Osteoblast (primary cell): ENCODE measurements at regions not wholly inside any gene's neighbourhood (a gene's known extent, or its start where the extent isn't known, plus 50 kb on each side); places are given as distances from the start of the nearest gene placed in this dataset.

Experiments used
- DNase-seq: peaks from one replicate; pipeline ENCODE4 v3.0.0; 2011; ENCODE audit warnings: low spot score, mixed read lengths; ENCODE audit not compliant: insufficient read length; ENCODE audit errors: missing footprints
- H2AFZ ChIP-seq: 2 replicates; pipeline ENCODE4 v1.6.0; 2011; ENCODE audit warnings: mild to moderate bottlenecking, low read length
- H3K27ac ChIP-seq: 2 replicates; pipeline ENCODE4 v1.5.1; 2011; ENCODE audit warnings: mild to moderate bottlenecking, low read depth, low read length, moderate library complexity
- H3K27me3 ChIP-seq: 2 replicates; pipeline ENCODE4 v1.6.0; 2012; ENCODE audit warnings: mild to moderate bottlenecking, control low read depth, inconsistent platforms, low read length, moderate library complexity; ENCODE audit not compliant: insufficient read depth
- H3K36me3 ChIP-seq: 2 replicates; pipeline ENCODE4 v1.5.1; 2011; ENCODE audit warnings: mild to moderate bottlenecking, low read length, control low read depth, moderate library complexity; ENCODE audit not compliant: insufficient read depth
- H3K4me1 ChIP-seq: 2 replicates; pipeline ENCODE4 v1.5.1; 2011; ENCODE audit warnings: mild to moderate bottlenecking, low read length, control low read depth, moderate library complexity; ENCODE audit not compliant: insufficient read depth
- H3K4me2 ChIP-seq: 2 replicates; pipeline ENCODE4 v1.6.0; 2011; ENCODE audit warnings: mild to moderate bottlenecking, low read length; ENCODE audit not compliant: insufficient read depth
- H3K4me3 ChIP-seq: fragments of 200-600 bp; sonication (generic); 3 replicates; pipeline ENCODE4 v1.5.1; 2012; ENCODE audit warnings: mild to moderate bottlenecking, low read length, inconsistent platforms; ENCODE audit not compliant: insufficient read depth
- H3K79me2 ChIP-seq: 2 replicates; pipeline ENCODE4 v1.6.0; 2012; ENCODE audit warnings: mild to moderate bottlenecking, low read length, control low read depth, inconsistent platforms; ENCODE audit not compliant: insufficient read depth
- H3K9me3 ChIP-seq: 2 replicates; pipeline ENCODE4 v1.5.1; 2011; ENCODE audit warnings: low read depth, low read length, control low read depth
- H4K20me1 ChIP-seq: 2 replicates; pipeline ENCODE4 v1.6.0; 2012; ENCODE audit warnings: mild to moderate bottlenecking, low read length, control low read depth; ENCODE audit not compliant: insufficient read depth
- CTCF ChIP-seq: IDR thresholded peaks from 2 replicates; pipeline ENCODE4 v1.5.1; 2011; ENCODE audit warnings: mild to moderate bottlenecking, low read depth, low read length, moderate library complexity; ENCODE audit errors: extremely low read depth

GRCh38 chr7:33719059-33719581, 186.2 kb upstream of the BMPER start:
- Histone ChIP-seq H3K4me3 (no peak overlapping the region), H3K36me3 (no peaks in the 10 kb centered on the region), H4K20me1 (no peaks in the 10 kb centered on the region), H3K9me3 (no peaks in the 10 kb centered on the region), H3K27ac (peak overlapping the region; percentile 77), H3K27me3 (no peaks in the 10 kb centered on the region), H3K4me1 (peaks cover 50% of the 10 kb centered on the region), H3K79me2 (no peaks in the 10 kb centered on the region), H3K4me2 (peak overlapping the region; percentile 16), H2AFZ (peak overlapping the region; percentile 18)
- no peak for TF ChIP-seq CTCF
- DNase-seq: peak; percentile 81

GRCh38 chr7:33720139-33720538, 185.2 kb upstream of the BMPER start:
- no peak overlapping the region for H3K27ac ChIP-seq
- no peak for TF ChIP-seq CTCF
- H4K20me1 ChIP-seq: no peaks in the 10 kb centered on the region

GRCh38 chr7:33720870-33721269, 184.5 kb upstream of the BMPER start:
- H3K27ac ChIP-seq: peak overlapping the region; percentile 87
- H2AFZ ChIP-seq: peak overlapping the region; percentile 38
- no peaks in the 10 kb centered on the region for H3K36me3 ChIP-seq
- no peak for TF ChIP-seq CTCF
- no peaks in the 10 kb centered on the region for H3K27me3 ChIP-seq
- H3K4me1 ChIP-seq: peaks cover 53% of the 10 kb centered on the region
- DNase-seq: no peak
- no peaks in the 10 kb centered on the region for H3K9me3 ChIP-seq
- no peak overlapping the region for H3K4me3 ChIP-seq
- H4K20me1 ChIP-seq: no peaks in the 10 kb centered on the region
- H3K4me2 ChIP-seq: no peak overlapping the region
- H3K79me2 ChIP-seq: no peaks in the 10 kb centered on the region

More at GRCh38 chr7:33720139-33720538, 185.2 kb upstream of the BMPER start:
- H3K4me2 ChIP-seq: no peak overlapping the region
- H3K9me3 ChIP-seq: no peaks in the 10 kb centered on the region
- no peaks in the 10 kb centered on the region for H3K27me3 ChIP-seq
- H3K4me1 ChIP-seq: peaks cover 52% of the 10 kb centered on the region
- no peak overlapping the region for H2AFZ ChIP-seq
- no peak for DNase-seq
- no peaks in the 10 kb centered on the region for H3K79me2 ChIP-seq
- H3K36me3 ChIP-seq: no peaks in the 10 kb centered on the region
- no peak overlapping the region for H3K4me3 ChIP-seq

GRCh38 chr7:33721895-33722294, 183.4 kb upstream of the BMPER start:
- no peaks in the 10 kb centered on the region for H3K9me3 ChIP-seq
- no peaks in the 10 kb centered on the region for H3K36me3 ChIP-seq
- DNase-seq: no peak
- H3K27me3 ChIP-seq: no peaks in the 10 kb centered on the region
- no peaks in the 10 kb centered on the region for H3K79me2 ChIP-seq
- H3K4me2 ChIP-seq: peak overlapping the region; percentile 55
- TF ChIP-seq CTCF: no peak
- H3K27ac ChIP-seq: peak overlapping the region; percentile 87
- H4K20me1 ChIP-seq: no peaks in the 10 kb centered on the region
- peaks cover 51% of the 10 kb centered on the region for H3K4me1 ChIP-seq
- H3K4me3 ChIP-seq: peak overlapping the region; percentile 25
- peak overlapping the region; percentile 47 for H2AFZ ChIP-seq
